Cardiac fibroblast (primary cell): ENCODE measurements at regions not wholly inside any gene's neighbourhood (a gene's known extent, or its start where the extent isn't known, plus 50 kb on each side); places are given as distances from the start of the nearest gene placed in this dataset.
"Not testable (repeated sequence)": the region's sequence is repeated elsewhere in the genome, so short reads cannot be mapped to it uniquely, and the experiment has no call there.

Source experiments
- DNase-seq, 2 donors: peaks; one replicate each; pipeline versions ENCODE4 v3.0.0 to v3.0.0-alpha.2; 2010; ENCODE audit warnings: low read depth in 2 of 2
- H3K4me3 ChIP-seq, 2 donors: replicated peaks in 1 of 2; 1 replicate in 1 of 2; 2 replicates in 1 of 2; pipeline ENCODE4 v1.5.1; 2011; ENCODE audit warnings: low read depth in 2 of 2, low read length in 2 of 2, mild to moderate bottlenecking in 2 of 2, moderate library complexity in 1 of 2
- TF ChIP-seq, protein P1 (sequence below): IDR thresholded peaks from one replicate; pipeline ENCODE4 v1.5.1; 2011; ENCODE audit warnings: low read depth, mild to moderate bottlenecking, low read length, inconsistent platforms

DNA sequence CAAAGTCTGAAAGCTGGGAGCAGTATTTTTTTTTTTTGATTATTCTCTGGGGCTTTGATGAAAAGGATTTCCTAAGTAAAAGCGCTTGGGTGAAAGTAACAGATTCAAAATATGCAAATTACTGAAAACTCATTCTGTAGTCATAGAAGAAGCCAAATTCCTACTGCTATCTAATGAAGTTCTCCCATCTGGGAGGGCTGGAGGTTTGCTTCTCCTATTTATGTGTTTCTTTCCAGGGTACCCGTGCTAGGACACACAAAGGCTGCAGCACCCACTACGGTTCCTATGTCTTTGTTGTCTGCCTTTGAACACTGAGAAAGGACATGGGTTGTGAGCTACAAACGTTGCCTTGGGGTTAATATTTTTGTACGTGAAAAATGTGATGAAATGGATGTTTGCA, 324.7 kb upstream of the KAZN start:
- TF ChIP-seq, protein P1, sequence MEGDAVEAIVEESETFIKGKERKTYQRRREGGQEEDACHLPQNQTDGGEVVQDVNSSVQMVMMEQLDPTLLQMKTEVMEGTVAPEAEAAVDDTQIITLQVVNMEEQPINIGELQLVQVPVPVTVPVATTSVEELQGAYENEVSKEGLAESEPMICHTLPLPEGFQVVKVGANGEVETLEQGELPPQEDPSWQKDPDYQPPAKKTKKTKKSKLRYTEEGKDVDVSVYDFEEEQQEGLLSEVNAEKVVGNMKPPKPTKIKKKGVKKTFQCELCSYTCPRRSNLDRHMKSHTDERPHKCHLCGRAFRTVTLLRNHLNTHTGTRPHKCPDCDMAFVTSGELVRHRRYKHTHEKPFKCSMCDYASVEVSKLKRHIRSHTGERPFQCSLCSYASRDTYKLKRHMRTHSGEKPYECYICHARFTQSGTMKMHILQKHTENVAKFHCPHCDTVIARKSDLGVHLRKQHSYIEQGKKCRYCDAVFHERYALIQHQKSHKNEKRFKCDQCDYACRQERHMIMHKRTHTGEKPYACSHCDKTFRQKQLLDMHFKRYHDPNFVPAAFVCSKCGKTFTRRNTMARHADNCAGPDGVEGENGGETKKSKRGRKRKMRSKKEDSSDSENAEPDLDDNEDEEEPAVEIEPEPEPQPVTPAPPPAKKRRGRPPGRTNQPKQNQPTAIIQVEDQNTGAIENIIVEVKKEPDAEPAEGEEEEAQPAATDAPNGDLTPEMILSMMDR: no peak

DNA sequence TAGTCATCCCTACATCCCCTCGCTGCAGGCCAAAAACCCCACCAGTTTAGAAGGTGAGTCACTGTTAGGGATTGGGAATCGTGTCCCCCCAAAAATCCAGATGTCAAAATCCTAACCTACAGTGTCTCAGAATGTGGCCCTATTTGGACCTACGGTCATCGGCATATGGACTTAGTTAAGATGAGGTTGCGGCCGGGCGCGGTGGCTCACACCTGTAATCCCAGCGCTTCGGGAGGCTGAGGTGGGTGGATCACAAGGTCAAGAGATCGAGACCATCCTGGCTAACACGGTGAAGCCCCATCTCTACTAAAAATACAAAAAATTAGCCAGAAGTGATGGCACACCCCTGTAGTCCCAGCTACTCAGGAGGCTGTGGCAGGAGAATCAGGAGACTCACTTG, 318.6 kb upstream of the KAZN start:
- not testable (repeated sequence) for H3K4me3 ChIP-seq, DNase-seq

More for the DNA sequence above, 324.7 kb upstream of the KAZN start:
- DNase-seq: no peak
- H3K4me3 ChIP-seq: no peak overlapping the region

DNA sequence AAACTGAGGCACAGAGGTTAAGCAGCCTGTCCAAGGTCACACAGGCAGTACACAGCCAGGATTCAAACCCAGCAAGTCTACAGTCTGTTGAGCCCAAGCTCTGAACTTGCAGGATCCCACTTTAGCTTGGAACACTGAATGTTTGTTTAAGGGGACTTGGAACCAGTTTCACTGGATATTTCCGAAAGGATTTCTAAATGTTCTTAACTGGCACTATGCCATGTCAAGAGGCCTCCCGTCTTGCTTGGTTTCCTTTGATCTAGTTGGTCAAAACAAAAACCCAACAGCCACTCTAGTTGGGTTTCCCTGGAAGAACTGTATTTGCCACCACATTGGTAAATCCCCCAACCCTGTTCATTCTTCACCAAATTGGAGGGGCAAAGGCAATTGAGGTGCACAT, 317.6 kb upstream of the KAZN start:
- TF ChIP-seq, protein P1: no peak
- peak in 1 of 2 donors; percentile 46 for DNase-seq

DNA sequence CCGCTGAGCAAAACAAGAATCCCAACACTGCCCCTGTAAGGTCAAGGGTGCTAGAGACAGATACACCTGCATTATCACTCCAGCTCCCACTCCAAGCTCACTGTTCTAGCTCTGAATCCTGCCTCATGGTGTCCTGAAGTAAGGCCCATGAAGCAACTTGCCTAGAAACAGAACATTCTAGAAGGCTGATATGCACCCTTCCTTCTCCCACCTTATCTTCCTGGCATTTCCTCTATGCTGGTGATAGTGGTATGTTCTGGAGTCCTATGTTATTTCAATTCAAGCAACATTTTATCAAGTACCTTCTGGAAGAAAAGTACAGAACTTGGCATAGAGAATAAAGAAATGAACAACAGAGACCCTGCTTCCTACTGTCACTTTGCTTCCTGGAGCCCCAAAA, 317.1 kb upstream of the KAZN start:
- TF ChIP-seq, protein P1: no peak
- H3K4me3 ChIP-seq: no peak overlapping the region
- peak in 1 of 2 donors; percentile 43 for DNase-seq

More for the DNA sequence above, 317.6 kb upstream of the KAZN start:
- no peak overlapping the region for H3K4me3 ChIP-seq

DNA sequence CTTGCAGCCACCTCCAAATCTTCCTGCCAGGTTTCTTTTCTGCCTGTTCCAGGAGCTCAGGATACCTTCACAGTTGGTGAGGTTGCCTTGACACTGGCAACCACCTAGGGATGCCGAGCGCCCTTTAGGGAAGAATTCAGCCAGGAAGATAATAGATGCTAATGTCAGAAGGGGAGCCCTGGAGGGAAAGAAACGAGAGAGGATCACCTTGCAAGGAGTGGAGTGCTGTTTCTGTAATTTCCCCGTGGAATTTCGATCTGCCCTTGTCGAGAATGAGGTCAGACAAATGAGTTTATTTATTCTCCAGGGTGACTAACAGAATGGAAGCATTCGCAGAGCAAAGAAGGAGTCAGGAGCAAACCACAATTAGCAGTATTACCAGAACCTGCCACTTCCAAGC, 315.8 kb upstream of the KAZN start:
- H3K4me3 ChIP-seq: no peak overlapping the region
- TF ChIP-seq, protein P1: no peak
- peak in 1 of 2 donors; percentile 17 for DNase-seq

DNA sequence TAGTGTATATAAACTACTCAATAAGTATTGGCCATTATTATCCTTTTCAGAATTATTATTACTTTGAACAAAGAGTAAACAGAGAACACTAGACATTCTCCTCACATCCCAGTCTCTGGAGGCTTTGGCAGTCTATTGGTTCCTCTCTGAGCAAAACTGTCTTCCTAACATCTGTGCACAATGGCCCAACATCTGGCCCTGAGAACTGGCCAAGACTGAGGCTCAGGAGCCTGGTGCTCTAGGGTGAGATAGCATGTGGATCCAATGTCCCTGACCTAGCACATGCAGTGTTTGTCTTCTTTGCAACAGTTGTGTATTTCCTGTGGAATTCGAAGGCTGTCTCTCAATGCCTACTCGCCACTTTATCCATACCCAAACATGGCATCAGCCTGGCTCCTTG, 313.2 kb upstream of the KAZN start:
- H3K4me3 ChIP-seq: no peak overlapping the region
- DNase-seq: no peak
- TF ChIP-seq, protein P1: no peak

DNA sequence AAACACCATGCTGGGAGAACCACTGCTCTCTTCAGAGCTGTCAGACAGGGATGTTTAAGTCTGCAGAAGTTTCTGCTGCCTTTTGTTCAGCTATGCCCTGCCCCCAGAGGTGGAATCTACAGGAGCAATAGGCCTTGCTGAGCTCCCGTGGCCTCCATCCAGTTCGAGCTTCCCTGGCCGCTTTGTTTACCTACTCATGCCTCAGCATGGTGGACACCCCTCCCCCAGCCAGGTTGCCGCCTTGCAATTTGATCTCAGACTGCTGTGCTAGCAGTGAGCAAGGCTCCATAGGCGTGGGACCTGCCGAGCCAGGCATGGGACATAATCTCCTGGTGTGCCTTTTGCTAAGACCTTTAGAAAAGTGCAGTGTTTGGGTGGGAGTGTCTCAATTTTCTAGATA, 307.3 kb upstream of the KAZN start:
- not testable (repeated sequence) for H3K4me3 ChIP-seq, DNase-seq

DNA sequence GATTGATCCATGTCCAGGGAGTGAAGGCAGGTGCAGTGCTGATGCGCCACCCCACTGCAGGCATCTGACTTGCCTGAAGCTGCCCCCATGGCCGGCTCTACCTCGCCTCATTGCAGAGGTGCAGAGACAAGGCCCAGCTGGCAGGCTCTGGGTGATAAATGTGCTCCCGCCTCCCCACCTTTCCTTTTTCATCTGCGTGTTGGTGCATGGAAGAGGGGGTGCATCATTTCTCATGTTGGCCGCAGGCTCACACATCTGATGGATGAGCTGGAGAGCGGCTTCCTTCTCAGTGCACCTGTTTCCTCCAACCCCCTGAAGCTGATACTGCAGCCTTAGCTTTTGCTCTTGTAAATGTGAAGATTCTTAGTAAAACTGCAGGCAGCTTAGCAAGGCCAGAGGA, 306.0 kb upstream of the KAZN start:
- DNase-seq: no peak
- no peak overlapping the region for H3K4me3 ChIP-seq
- TF ChIP-seq, protein P1: no peak
